GM20000 (cell line): ENCODE measurements at regions not wholly inside any gene's neighbourhood (a gene's known extent, or its start where the extent isn't known, plus 50 kb on each side); places are given as distances from the start of the nearest gene placed in this dataset.

Source experiments
- DNase-seq: peaks from one replicate; pipeline ENCODE4 v3.0.0; 2012; ENCODE audit warnings: low spot score
- TF ChIP-seq, protein P1 (sequence below): IDR thresholded peaks from 2 replicates; pipeline ENCODE4 v1.5.1; 2012; ENCODE audit warnings: mild to moderate bottlenecking, control low read depth; ENCODE audit errors: extremely low read depth, missing control alignments

- no peak for DNase-seq
Observed at GRCh38 chr18:27899893-27900292, 277.0 kb downstream of the CDH2 start.

DNA sequence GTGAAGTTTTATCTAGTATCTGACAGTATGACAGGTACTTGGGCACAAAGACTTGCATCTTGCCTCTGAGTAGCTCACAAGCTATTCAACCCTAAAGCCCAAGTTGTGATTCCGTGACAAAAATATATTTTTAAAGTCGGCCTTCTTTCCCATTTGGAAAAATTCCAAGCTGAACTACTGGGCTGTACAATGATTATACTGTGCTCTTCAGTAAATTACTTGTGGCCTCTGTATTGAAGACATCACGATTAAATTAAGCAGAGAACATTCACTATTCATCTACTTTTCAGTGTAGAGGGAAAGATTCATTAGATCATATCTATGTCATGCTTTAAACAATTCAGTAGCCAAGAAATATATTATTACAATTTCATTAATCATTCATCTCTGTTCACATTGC, 282.2 kb downstream of the CDH2 start:
- TF ChIP-seq, protein P1, sequence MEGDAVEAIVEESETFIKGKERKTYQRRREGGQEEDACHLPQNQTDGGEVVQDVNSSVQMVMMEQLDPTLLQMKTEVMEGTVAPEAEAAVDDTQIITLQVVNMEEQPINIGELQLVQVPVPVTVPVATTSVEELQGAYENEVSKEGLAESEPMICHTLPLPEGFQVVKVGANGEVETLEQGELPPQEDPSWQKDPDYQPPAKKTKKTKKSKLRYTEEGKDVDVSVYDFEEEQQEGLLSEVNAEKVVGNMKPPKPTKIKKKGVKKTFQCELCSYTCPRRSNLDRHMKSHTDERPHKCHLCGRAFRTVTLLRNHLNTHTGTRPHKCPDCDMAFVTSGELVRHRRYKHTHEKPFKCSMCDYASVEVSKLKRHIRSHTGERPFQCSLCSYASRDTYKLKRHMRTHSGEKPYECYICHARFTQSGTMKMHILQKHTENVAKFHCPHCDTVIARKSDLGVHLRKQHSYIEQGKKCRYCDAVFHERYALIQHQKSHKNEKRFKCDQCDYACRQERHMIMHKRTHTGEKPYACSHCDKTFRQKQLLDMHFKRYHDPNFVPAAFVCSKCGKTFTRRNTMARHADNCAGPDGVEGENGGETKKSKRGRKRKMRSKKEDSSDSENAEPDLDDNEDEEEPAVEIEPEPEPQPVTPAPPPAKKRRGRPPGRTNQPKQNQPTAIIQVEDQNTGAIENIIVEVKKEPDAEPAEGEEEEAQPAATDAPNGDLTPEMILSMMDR: no peak
- no peak for DNase-seq

More at GRCh38 chr18:27899893-27900292, 277.0 kb downstream of the CDH2 start:
- TF ChIP-seq, protein P1: no peak

DNA sequence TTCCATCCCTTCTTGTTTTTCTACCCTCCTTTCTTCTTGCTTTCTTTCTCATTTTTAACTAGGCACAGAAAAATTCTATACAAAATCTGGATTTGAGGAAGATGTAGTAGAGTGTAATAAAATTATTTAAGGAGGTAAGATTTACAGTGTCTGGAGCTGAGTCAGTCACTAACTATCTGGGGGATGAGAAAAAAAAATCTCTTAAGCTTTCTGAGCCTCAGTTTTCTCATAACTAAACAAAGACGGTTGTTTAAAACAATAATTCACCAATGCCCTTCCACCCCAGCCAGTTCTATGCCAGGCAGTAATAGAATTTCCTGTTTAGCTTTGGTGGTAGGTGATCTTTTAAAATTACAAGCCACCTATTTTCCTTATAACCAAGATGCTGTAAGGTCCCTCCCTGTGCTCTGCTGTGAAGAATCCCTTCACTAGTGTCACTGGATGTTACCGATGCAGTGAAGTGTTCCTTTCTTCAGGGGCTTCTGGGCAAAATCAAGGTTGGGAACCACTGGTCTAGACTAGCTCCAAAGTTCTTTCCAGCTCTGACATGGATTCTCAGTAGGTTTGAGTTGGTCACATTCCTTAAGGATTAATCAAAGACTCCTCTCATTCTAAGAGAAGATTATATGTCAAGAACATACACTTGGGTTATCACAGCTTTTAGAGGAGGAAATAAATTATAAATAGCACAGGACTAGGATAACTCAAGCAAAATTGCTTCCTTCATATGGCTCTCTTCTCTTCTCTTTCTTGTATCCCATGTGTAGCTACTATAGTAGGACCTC, 289.0 kb downstream of the CDH2 start:
- TF ChIP-seq, protein P1: no peak
- no peak for DNase-seq

GRCh38 chr18:27887287-27887686, 289.6 kb downstream of the CDH2 start:
- TF ChIP-seq, protein P1: no peak

DNA sequence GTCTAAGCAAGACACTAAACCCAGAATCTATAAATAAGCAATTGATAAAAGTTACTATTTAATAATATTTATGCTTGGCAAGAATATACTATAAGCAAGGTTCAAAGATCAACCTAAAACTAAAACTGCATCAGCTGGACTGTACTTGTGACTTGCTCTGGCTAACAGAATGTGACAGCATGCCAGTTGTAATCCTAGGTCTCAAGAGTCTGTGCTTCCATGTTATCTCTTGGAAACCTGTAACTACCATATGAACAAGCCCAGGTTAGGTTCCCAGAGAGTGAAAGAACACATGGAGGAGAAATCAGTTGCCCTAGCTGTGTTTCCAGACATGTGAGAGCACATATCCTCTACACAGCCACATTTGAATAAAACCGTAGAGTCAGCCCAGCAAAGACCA, 297.4 kb downstream of the CDH2 start:
- DNase-seq: no peak
- TF ChIP-seq, protein P1: no peak

More at GRCh38 chr18:27887287-27887686, 289.6 kb downstream of the CDH2 start:
- DNase-seq: no peak

DNA sequence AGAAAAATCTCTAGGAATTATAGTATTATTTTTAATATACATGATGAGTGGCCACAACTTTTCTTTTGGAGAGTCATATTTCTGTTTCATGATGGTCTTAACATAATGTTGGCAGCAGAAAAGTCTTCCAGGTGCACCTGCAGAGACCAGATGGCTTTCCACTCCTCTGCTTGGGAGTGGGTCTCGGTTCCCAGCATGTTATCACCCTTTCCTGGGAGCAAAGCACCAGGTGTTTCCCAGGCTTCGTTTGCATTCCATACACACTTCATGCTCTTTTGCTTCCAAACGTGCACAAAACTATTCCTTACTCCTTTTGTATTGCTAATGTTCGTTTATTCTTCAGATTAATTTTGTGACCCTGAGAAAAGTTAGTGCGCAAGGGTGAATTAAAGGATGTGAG, 305.2 kb downstream of the CDH2 start:
- DNase-seq: no peak
- TF ChIP-seq, protein P1: no peak

GRCh38 chr18:27869735-27870134, 307.2 kb downstream of the CDH2 start:
- DNase-seq: no peak
- TF ChIP-seq, protein P1: no peak
